ENCODE measurements at regions not wholly inside any gene's neighbourhood (a gene's known extent, or its start where the extent isn't known, plus 50 kb on each side); places are given as distances from the start of the nearest gene placed in this dataset.
A peak's percentile ranks its signal among the peaks of the same experiment; 100 is the strongest.

DNA sequence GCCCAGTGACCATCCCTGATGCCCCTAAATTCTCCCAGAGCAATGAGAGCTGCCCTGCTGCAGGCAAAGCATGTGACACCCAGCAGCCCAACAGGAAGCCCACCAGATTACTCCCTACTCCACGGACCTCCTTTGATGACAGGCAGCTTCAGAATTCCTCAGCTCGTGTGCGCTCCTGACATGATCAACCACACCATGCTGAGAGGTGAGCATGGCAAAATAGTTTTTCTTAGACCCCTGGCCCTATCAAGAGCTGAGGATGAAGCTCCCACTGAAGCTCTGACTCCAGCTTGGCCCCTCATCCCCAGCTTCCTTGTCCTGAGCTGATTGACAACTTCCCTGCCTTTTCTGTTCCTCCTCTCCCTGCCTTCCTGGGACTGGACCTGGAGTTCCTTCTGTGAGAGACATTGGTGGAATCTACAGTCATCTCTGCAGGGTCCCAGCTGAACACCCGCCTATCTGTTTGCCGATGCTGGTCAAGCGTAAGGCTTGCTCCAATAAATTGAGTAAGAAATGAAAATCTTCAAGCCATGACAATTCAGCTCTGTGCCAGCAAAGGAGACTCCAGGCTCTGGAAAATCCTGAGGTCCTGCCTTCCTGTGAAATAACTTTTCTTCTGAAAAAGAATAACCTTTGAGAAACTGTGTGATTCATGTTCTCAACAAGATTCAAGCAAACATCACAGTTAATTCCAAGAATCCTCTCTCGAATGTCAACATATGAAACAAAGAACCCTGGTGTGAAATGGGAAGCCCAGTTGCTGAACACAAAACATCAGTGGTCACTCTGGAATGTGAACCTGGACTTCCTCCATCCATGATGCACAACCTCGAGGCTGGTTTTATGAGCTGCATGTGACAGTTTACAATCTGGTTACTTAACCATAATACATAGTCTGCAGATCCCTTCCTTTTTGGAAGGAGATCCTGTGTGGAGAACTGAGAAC lies 201.1 kb downstream of the SPP2 start:
- H2AFZ ChIP-seq (ENCODE audit: control insufficient read depth, low read length) = no peak overlapping the region
- no peaks in the 10 kb centered on the region for H3K79me2 ChIP-seq (ENCODE audit: control insufficient read depth, insufficient read depth, low read length)
- H3K27me3 ChIP-seq (ENCODE audit: control insufficient read depth, extremely low read depth, insufficient read depth, low read length) = no peaks in the 10 kb centered on the region
- peak overlapping the region; percentile 99 for H3K27ac ChIP-seq (ENCODE audit: control insufficient read depth, insufficient read depth, low read length)
- DNase-seq (ENCODE audit: low read depth, low spot score) = no peak
- H3K9ac ChIP-seq (ENCODE audit: control insufficient read depth, extremely low read depth, insufficient read depth, low read length) = peak overlapping the region; percentile 54
- no peaks in the 10 kb centered on the region for H3K36me3 ChIP-seq (ENCODE audit: control insufficient read depth in 2 of 2, extremely low read depth in 1 of 2, insufficient read depth in 2 of 2, low read length in 2 of 2)
- no peaks in the 10 kb centered on the region for H3K9me3 ChIP-seq (ENCODE audit: control insufficient read depth, low read depth, low read length)
- peak; percentile 86 for FAIRE-seq
- H4K20me1 ChIP-seq (ENCODE audit: control insufficient read depth, extremely low read depth, insufficient read depth, low read length) = no peaks in the 10 kb centered on the region
- TF ChIP-seq, protein P1, sequence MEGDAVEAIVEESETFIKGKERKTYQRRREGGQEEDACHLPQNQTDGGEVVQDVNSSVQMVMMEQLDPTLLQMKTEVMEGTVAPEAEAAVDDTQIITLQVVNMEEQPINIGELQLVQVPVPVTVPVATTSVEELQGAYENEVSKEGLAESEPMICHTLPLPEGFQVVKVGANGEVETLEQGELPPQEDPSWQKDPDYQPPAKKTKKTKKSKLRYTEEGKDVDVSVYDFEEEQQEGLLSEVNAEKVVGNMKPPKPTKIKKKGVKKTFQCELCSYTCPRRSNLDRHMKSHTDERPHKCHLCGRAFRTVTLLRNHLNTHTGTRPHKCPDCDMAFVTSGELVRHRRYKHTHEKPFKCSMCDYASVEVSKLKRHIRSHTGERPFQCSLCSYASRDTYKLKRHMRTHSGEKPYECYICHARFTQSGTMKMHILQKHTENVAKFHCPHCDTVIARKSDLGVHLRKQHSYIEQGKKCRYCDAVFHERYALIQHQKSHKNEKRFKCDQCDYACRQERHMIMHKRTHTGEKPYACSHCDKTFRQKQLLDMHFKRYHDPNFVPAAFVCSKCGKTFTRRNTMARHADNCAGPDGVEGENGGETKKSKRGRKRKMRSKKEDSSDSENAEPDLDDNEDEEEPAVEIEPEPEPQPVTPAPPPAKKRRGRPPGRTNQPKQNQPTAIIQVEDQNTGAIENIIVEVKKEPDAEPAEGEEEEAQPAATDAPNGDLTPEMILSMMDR (optimal IDR thresholded peaks at IDR 0.05 in 1 of 3, IDR thresholded peaks at IDR 0.05 in 1 of 3, conservative IDR thresholded peaks at IDR 0.05 in 1 of 3; ENCODE audit: extremely low read depth in 1 of 3, insufficient read depth in 2 of 3, low read length in 3 of 3) = no peak
- TF ChIP-seq EZH2 (IDR thresholded peaks at IDR 0.05; ENCODE audit: low read length) = no peak
- peaks cover 74% of the 10 kb centered on the region for H3K4me1 ChIP-seq (ENCODE audit: control insufficient read depth, extremely low read depth, insufficient read depth, low read length)
- no peaks in the 10 kb centered on the region for H3K9me1 ChIP-seq (ENCODE audit: control insufficient read depth, extremely low read depth, insufficient read depth, low read length)
- H3K4me3 ChIP-seq (ENCODE audit: control insufficient read depth in 2 of 3, extremely low read depth in 1 of 3, insufficient read depth in 2 of 3, low read depth in 1 of 3, low read length in 3 of 3) = no peak overlapping the region
- dilution Hi-C loops (cut with MboI; ENCODE audit: extremely low pct_ligation_motif_present, low sequenced_read_pairs) = no loop called here
- H3K4me2 ChIP-seq (ENCODE audit: control insufficient read depth, extremely low read depth, insufficient read depth, low read depth, low read length) = no peak overlapping the region

DNA sequence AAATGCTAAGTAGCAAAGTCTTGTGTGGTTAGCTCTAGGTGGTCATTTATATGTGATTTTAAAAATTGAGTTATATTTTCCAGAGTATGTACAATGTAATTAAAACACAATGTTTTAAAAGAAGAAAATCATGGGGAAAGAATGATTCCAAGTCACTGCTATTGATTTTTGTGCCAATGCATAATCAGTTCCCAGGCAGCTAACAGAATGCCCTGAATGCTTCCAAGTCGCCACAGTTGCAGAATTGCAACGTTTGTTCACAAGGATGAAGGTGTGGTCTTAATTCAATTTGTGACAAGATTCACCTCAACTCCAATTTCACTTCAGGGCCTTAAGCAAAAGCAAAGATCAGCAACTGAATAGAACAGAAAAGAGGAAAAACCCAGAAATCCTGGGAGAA lies 200.4 kb downstream of the SPP2 start:
- Histone ChIP-seq H2AFZ (ENCODE audit: control insufficient read depth, low read length) (no peak overlapping the region), H3K36me3 (ENCODE audit: control insufficient read depth in 2 of 2, extremely low read depth in 1 of 2, insufficient read depth in 2 of 2, low read length in 2 of 2) (no peaks in the 10 kb centered on the region), H3K9me3 (ENCODE audit: control insufficient read depth, low read depth, low read length) (no peaks in the 10 kb centered on the region), H3K4me2 (ENCODE audit: control insufficient read depth, extremely low read depth, insufficient read depth, low read depth, low read length) (no peak overlapping the region), H3K27ac (ENCODE audit: control insufficient read depth, insufficient read depth, low read length) (peak overlapping the region; percentile 99), H3K79me2 (ENCODE audit: control insufficient read depth, insufficient read depth, low read length) (no peaks in the 10 kb centered on the region), H3K27me3 (ENCODE audit: control insufficient read depth, extremely low read depth, insufficient read depth, low read length) (no peaks in the 10 kb centered on the region), H3K9ac (ENCODE audit: control insufficient read depth, extremely low read depth, insufficient read depth, low read length) (peak overlapping the region; percentile 54), H3K4me1 (ENCODE audit: control insufficient read depth, extremely low read depth, insufficient read depth, low read length) (peaks cover 73% of the 10 kb centered on the region), H4K20me1 (ENCODE audit: control insufficient read depth, extremely low read depth, insufficient read depth, low read length) (no peaks in the 10 kb centered on the region), H3K4me3 (ENCODE audit: control insufficient read depth in 2 of 3, extremely low read depth in 1 of 3, insufficient read depth in 2 of 3, low read depth in 1 of 3, low read length in 3 of 3) (no peak overlapping the region), H3K9me1 (ENCODE audit: control insufficient read depth, extremely low read depth, insufficient read depth, low read length) (no peaks in the 10 kb centered on the region)
- TF ChIP-seq EZH2 (IDR thresholded peaks at IDR 0.05; ENCODE audit: low read length) = no peak
- TF ChIP-seq, protein P1 (optimal IDR thresholded peaks at IDR 0.05 in 1 of 3, IDR thresholded peaks at IDR 0.05 in 1 of 3, conservative IDR thresholded peaks at IDR 0.05 in 1 of 3; ENCODE audit: extremely low read depth in 1 of 3, insufficient read depth in 2 of 3, low read length in 3 of 3) = no peak
- DNase-seq (ENCODE audit: low read depth, low spot score) = no peak
- dilution Hi-C loops (cut with MboI; ENCODE audit: extremely low pct_ligation_motif_present, low sequenced_read_pairs) = no loop called here
- peak; percentile 64 for FAIRE-seq

All from keratinocyte (primary cell).